ENCODE measurements at regions not wholly inside any gene's neighbourhood (a gene's known extent, or its start where the extent isn't known, plus 50 kb on each side); places are given as distances from the start of the nearest gene placed in this dataset.

DNA sequence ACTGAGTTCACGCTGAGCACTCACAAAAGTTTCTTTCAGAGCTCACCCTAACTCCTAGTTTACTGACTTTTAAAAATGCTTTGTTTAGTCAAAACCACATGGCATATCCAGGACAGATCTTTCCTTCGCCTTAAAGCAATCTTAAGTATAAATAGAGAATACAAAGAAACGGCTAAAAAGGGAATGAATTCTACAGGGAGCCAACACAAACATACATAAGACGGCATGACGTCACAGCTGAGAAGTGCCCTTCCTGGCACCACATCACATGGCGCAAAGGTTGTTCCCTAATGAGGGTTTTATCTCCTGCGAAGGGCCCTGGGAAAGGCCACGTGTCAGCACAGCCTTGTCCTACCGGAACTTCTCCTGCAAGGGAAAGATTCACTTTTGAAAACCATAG, 141.3 kb downstream of the IRX1 start:
- no peak for DNase-seq

DNA sequence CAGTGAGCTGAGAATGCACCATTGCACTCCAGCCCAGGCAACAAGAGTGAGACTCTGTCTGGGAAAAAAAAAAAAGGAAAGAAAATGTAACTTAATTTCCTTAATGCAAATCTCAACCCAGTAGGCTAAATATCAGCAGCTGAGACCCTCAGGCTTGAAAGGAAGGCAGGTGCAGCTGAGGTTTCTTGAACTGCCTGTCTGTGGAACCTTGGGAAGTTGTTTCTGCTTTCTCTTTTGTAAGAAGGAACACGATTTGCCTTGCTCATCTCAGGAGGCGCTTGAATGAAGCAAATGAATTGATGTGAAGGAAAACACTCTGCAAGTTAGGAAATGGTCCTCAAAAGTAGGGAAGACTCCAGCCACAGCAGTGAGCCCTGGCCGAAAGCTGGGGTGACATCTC, 143.3 kb downstream of the IRX1 start:
- no peak for DNase-seq

DNA sequence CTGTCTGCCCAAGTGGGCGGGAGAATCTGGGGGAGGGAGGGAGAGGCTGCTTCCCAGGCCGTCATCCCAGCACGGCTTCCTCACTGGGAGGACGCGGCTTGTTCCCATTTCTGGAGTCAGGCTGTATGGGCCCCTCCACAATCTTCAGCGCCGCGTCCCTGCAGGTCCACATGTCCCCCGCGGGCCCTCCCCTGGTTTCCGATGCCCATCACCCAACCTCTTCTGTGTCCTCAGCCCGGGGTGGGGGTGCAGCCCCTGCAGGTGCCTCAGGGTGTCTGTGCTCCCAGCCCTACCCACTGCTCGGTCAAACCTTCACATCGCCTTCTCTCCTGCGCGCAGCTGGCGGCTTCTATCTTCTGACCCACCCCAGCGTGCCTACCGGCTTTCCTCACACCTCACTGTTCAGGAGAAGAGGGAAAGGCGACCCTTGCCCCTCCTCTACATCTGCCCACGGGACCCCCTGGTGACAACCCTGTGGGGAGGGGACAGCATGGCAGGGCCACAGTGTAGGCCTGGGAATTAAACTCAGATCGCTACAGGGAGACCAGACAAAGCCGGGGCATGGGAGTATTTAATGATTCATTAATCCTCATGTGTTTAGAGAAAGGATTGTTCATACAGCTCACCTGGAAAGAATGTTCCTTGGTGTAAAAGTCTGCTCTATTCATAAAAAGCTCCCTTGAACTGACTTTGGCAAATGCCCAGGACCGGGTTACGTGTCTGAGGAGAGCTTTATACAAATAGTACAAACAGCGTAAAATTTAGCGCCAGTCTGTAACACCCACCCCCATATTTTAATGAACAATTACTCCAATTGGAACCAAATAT, 145.1 kb downstream of the IRX1 start:
- DNase-seq: no peak

DNA sequence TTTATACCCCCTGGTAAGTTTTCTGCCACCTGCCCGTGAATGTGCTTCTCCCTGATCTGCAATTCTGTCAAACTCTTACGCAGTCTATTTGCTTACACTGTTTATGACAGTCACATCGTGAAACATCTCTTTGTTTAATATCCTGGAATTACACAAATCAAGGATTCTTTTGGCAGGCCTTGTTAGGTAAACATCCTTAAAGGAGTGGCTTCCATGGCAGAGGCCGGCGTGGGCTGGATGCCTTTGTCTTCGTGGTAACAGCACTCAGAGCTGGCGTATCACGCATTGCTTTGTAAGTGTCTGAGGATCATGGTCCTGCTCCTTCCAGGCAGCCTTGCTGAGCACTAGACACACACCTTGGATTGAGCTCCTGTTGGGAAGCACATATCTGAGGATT, 145.7 kb downstream of the IRX1 start:
- DNase-seq: no peak

DNA sequence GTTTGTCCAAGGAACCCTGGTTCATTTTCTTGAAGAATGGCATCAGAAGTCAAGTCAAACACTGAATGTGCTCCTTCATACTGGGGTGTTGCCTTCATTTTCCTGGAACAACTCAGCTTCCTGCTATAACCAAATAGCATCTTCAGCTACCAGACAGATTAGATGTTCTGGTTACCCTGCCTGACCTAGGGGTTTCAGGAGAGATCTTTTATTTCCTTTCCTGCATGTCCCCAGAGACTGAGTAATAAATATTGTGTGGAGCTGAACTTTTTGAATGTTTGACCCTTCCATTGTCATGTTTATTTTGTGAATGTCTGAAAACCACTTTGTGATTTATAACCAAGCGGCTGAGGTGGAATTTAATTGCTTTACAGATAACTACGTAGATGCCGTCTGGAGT, 147.1 kb downstream of the IRX1 start:
- no peak for DNase-seq

DNA sequence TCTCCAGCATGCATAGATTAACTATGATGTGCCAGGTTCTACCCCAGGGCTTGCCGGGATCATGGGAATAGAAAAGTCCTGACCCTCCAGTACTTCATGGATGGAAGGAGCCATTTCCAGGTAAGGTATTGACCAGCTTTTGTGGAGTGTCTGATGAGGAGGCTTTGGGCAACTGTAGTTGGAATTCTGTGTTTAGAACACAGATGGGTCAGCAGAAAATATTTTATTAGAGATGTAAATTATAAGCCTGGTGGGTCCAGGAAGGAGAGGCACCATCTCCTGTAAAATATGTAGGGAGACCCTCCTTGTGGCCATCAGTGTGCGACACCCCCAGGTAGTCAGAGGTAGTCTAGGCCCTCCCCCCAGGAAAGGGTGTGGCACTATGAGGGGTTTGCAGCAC, 156.2 kb downstream of the IRX1 start:
- no peak for DNase-seq

DNA sequence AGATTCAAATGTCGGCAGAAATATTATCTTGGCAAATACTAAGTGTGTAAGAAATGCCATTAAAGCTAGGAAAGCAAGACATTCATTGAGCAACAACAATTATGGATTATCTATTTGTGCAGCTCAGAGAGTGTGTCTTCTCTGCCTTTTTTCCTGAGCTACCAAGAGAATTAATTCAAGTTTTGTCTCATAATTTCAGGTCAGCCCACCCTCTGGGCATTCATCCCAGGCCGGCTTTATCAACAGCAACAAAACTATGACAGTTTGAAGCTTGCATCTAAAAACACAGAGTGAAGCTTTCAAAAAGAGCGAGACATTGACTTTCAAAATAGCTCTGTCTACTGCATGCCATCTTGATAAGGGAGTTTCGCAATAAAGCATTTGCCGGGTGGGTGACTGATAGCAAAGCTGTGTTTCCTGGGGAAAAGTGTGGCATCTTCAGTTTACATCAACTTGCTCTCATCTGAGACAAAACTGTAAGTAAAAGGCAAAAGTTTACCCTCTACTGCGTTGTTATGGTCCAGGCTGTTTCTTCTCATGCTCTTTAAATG, 182.4 kb downstream of the IRX1 start:
- no peak for DNase-seq

DNA sequence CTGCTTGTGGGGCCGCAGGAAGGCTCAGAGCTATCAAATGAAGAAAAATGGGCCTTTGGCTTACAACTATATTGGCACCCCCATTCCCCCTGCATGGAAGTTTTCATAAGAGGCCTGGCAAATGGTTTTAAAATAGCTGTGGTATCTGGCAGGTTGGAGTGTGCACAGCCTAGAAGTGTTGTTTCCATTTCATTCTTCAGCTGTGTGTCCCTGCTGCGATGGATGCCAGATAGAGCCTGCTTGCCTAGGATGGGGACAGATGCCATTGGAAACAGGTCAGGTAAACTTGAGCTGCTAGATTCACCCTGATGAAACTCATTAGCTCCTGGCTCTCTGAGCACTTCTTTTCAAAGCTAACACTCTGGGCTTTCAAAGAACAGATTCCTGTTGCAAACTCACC, 183.3 kb downstream of the IRX1 start:
- no peak for DNase-seq

DNA sequence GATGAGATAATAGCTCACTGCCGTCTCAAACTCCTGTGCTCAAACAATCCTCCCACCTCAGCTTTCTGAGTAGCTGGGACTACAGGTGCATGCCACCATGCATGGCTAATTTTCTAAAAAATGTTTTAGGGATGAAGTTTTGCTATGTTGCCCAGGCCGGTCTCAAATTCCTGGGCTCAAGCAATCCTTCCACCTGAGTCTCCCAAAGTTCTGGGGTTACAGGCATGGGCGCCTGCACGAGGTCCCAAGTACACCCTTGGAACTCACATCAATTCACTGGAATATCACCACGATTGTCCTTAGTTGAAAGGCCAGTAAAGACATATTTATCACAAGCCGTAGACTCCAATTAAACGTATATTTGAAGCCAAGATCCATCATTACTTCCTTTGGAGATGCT, 184.6 kb downstream of the IRX1 start:
- DNase-seq: no peak

DNA sequence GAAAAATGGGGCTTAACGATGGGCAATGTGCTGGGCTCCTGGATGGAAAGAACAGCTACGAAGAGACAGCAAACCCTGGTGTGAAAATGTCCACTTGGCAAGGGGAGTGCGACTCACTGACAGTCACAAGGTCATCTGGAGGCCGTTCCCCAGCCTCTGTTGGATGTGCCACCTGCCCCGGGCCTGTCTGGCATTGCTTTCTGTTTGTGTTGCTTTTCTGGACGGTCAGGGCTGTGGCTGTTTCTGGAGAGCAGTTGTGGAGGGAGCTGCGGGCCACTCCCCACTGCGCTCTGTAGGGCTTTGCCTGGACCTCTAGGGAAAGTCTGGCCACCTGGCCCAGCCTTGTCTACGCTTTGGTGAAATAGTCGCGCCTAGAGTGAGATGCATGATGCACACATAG, 185.3 kb downstream of the IRX1 start:
- DNase-seq: no peak

DNA sequence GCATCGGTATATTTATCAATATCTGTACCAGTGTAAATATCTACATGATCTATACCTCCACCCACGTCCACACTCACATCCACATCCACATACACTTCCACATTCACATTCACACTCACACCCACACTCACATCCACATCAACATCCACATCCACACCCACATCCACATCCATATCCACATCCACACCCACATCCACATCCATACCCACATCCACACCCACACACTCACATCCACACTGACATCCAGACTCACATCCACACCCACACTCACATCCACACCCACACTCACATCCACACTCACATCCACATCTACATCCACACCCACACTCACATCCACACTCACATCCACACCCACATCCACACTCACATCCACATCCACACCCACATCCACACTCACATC, 189.2 kb downstream of the IRX1 start:
- DNase-seq: no peak

DNA sequence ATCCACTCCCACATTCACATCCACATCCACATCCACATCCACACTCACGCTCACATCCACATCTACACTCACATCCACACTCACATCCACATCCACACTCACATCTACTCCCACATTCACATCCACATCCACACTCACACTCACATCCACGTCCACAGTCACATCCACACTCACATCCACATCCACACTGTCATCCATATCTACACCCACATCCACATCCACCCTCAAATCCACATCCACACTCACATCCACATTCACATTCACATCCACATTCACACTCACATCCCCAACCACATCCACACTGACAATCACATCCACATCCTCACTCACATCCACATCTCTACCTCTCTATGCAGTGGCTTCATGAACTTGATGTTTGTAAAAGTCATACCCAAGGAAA, 190.5 kb downstream of the IRX1 start:
- DNase-seq: no peak

DNA sequence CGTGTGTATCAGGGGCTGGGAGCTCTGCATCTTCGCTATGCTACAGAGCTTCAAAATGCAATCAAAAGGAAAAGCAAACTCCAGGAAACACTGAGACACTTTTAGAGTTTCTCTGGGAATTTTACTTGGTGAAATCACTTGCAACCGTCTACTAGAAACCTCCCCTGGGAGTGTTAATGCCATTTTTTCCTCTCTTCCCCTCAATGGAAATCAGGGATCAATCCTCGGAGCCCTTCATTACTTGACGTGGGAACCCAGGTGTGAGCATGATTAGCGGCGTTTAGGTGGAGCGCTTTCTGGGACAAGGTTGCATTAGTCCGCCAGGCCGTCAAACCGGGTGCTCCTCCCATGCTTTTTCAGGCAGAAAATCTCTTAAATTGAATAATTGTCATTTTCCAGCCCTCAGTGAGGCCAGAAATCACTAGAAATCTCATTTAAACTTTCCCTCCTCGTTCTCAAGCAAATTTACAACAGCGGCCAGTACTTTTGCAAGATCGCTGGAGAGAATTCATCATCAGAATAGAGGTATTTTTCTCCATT, 191.3 kb downstream of the IRX1 start:
- DNase-seq: no peak

DNA sequence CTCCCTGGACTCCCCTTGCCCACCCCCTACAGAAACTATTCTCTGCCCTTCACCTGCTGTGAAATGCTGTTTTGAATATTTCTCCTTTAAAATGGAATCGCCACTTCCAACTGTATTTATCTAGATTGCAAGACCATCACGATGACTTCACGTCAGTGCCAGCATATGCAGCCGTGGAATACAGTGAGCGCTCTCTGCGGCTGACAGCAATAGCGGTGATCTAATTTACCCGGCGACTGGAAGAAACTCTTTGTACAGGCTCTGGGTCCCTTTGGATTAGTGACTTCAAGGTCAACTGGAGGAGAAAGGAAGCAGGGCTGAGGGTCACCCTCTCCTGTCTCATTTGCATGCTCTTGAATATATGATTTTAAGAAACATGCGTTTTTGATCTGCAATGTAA, 192.0 kb downstream of the IRX1 start:
- DNase-seq: no peak

DNA sequence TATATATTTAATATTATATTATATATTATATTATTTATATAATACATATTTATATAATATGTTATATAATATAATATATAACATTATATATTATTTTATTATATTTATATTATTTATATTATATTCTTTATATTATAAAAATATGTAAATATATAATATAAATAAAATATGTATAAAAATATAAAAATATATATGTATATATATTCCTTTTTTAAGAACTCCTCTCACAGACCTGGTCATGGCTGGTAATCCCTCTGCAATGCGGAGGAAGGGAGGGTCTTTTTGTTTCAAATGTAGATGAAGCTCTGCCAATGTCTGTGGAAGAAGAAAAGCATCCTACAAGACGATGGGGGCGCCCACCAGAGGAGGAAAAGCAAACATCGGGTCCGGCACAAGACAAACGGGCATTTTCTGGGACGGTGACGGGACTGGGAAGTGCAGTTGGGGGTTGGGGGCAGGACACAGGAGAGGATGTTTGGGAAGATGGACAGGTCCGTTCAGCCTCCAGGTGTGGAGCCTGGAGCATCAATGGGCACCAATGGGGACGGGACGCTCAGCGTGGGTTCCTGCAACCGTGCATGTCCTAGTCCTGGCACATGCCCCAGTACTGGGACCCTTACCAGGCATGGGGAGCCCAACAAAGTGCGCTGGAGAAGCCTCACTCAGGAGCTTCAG, 194.0 kb downstream of the IRX1 start:
- DNase-seq: no peak

DNA sequence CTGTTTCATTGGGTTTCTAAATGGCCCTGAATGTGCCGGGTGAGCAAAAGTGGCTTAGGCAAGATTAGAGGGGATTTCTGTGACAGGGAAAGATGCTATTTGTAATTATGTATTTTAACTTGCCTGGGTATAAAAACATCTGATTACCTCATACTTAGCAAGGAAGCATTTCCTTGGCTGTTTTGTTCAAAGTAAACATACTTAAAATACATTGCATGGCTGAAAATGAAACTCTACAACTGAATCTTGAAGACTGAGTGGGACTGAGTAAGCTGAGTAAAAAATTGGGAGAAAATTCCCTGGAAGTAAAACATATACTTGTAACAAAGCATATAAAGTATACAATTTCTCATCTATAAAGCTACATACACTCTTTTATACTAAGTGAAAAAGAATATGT, 197.5 kb downstream of the IRX1 start:
- DNase-seq: no peak

DNA sequence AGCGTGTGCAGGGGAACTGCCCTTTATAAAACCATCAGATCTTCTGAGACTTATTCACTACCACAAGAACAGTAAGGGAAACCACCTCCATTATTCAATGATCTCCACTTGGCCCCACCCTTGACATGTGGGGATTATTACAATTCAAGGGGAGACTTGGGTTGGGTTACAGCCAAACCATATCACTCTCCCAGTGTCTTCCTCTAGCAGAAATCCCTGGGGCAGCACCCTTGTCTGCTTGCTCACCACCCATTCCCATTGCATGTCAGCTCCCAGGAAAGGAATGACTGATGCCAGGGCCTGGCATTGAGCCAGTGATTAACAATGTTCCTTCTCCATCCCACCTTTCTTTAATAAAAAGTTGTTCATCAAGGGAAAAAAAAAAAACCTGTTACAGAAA, 199.0 kb downstream of the IRX1 start:
- DNase-seq: no peak

DNA sequence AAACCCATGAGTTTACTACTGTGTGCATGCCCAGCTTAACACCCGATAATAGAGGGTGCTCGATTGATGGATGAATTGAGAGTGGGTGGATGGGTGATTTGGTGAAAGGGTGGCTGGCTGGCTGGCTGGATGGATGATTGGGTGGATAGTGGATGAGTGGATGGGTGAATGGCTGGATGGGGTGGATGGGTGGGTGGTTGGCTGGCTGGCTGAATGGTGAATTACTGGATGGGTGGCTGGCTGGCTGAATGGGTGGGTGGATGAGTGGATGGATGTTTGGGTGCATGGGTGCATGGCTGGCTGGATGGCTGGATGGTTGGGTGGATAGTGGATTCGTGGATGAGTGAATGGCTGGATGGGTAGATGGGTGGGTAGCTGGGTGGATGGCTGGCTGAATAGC, 201.1 kb downstream of the IRX1 start:
- DNase-seq: no peak

DNA sequence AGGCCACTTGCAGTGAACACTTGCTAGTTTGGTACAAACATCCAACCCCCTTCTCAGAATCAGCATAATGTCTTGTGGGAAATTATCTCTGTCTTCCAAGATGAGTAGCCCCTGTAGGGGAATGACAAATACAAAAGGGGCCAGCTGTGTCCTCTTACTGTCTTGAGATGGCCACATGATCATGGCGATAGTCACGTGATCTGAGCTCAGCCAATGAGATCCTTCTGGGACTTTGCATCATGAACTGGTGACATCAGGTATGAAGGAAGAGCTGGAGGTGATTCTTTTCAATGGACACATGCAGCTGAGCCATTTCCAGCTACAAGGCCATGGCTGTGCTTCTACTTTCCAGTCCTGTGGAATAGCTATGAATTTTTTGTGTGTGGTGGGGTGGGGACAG, 206.3 kb downstream of the IRX1 start:
- no peak for DNase-seq

DNA sequence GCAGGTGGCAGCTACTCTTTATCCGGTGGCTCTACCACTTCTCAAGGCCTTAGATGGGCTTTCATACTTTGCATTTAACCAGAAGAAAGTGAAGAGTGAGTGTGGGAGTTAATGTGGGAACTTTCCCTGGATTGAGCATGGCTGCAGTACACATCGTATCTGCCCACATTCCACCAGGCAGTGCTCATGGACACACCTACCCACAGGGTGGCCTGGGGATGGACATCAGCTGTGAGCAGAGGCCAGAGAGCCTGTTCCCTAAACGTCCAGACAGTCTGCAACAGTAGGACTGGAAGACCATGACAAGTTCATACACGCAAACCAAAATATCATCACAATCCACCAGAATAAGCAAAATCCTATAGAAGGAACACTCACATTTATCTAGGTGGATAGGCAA, 213.8 kb downstream of the IRX1 start:
- DNase-seq: no peak

DNA sequence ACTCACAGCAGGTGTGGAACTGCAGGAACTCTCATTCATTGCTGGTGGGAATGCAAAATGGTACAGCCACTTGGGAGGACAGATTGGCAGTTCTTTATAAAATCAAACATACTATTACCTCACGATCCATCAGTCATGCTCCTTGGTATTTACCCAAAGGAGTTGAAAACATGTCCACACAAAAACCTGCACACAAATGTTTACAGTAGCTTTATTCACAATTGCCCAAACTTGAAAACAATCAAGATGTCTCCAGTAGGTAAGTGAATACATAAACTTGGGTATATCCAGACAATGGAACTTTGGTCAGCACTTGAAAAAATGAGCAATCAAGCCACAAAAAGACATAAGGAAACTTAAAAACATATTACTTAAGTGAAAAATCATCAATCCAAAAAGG, 215.5 kb downstream of the IRX1 start:
- DNase-seq: no peak

DNA sequence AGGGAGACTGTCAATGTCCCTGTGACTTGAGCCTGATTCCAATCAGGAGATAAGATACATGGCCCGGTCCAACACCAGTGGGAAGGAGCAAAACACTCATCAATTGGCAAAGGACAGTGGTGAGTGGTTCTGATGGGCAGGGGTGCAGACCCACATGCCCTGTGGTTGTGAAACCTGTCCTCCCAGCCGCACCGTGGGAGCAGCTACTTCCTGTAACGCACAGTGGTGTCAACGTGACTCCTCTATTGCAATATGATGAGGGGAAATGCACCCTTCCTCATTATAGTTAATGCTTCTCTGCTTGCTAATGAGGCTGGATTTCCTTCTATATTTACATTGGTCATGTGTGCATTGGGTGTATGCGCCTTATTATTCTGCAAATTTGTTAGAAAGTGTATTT, 223.0 kb downstream of the IRX1 start:
- DNase-seq: no peak

DNA sequence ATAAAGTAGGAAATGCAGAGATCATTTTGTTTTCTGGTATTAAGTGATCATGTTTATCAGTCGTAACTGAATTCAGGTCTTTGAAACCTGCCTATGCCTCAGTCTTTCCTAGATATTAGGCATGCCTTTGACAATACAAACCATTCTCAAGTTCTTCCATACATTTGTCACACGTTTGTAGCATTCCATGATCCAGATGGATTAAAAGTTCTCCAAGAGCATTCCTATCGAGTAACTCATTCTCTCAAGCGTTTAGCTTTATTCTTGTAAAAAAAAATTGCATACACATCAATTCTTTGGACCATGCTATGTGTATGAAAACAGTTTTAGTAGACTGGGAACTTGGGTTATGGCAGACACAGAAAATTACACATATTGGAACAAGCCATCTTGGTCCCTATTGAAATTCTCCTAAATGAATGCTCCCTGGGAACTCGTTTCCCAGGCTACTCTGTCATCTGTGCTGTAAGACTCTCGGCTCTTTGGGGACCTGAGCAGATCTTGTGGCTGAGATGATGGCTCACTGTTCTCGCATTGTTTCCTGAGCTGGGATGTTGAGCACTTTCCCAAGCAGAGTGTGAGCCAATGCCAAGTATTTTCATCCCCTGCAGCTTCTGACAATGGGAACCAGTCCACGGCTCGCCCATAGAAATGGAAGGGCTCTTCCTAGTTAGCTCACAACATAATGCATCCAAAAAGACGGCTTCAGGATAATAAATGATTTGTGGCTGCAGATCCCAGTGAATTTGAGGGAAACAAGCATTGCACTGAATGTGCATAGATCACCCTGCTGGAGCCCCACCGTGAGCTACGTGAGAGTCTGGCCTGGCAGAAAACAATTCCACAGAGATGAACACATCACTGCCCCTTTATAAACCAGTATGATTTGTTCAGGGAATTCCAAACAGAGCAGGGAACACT, 230.2 kb downstream of the IRX1 start:
- DNase-seq: no peak
